H9 (cell line): ENCODE measurements at regions not wholly inside any gene's neighbourhood (a gene's known extent, or its start where the extent isn't known, plus 50 kb on each side); places are given as distances from the start of the nearest gene placed in this dataset.

Experiments used
- DNase-seq: peaks from one replicate; pipeline ENCODE4 v3.0.0-alpha.2; 2017
- H2AFZ ChIP-seq: one replicate; pipeline ENCODE4 v1.6.1; 2013; ENCODE audit warnings: mild to moderate bottlenecking, low read length, control low read depth, moderate library complexity
- H2AK5ac ChIP-seq: 2 replicates; pipeline ENCODE4 v1.6.1; 2013; ENCODE audit warnings: low read length, control low read depth, mixed read lengths; ENCODE audit not compliant: insufficient read length
- H2BK120ac ChIP-seq: one replicate; pipeline ENCODE4 v1.6.1; 2013; ENCODE audit warnings: low read depth, mild to moderate bottlenecking, low read length, control low read depth, inconsistent platforms; ENCODE audit not compliant: poor library complexity, severe bottlenecking
- H2BK12ac ChIP-seq: 2 replicates; pipeline ENCODE4 v1.6.1; 2013; ENCODE audit warnings: low read length, control low read depth, mixed read lengths, low read depth; ENCODE audit not compliant: insufficient read length
- H2BK15ac ChIP-seq: 2 replicates; pipeline ENCODE4 v1.6.1; 2013; ENCODE audit warnings: low read depth, low read length, control low read depth
- H2BK20ac ChIP-seq: one replicate; pipeline ENCODE4 v1.6.1; 2013; ENCODE audit warnings: low read depth, mild to moderate bottlenecking, low read length, control low read depth, inconsistent platforms; ENCODE audit not compliant: poor library complexity, severe bottlenecking
- H2BK5ac ChIP-seq: 2 replicates; pipeline ENCODE4 v1.6.1; 2013; ENCODE audit warnings: low read length, control low read depth, mixed read lengths; ENCODE audit not compliant: insufficient read length
- H3K14ac ChIP-seq: 2 replicates; pipeline ENCODE4 v1.6.1; 2013; ENCODE audit warnings: low read length, control low read depth; ENCODE audit not compliant: insufficient read depth
- H3K18ac ChIP-seq: 2 replicates; pipeline ENCODE4 v1.6.1; 2013; ENCODE audit warnings: low read depth, mild to moderate bottlenecking, mixed read lengths, low read length, control low read depth; ENCODE audit not compliant: insufficient read length
- H3K23ac ChIP-seq: 2 replicates; pipeline ENCODE4 v1.6.1; 2013; ENCODE audit warnings: low read length, control low read depth, mixed read lengths, low read depth; ENCODE audit not compliant: insufficient read length
- H3K23me2 ChIP-seq: 2 replicates; pipeline ENCODE4 v1.6.1; 2013; ENCODE audit warnings: low read depth, mild to moderate bottlenecking, mixed read lengths, low read length, control low read depth; ENCODE audit not compliant: insufficient read length, poor library complexity, severe bottlenecking
- H3K27ac ChIP-seq: 2 replicates; pipeline ENCODE4 v1.5.1; 2013; ENCODE audit warnings: low read length, control low read depth, mixed read lengths, low read depth; ENCODE audit not compliant: insufficient read length
- H3K27me3 ChIP-seq: 2 replicates; pipeline ENCODE4 v1.6.1; 2013; ENCODE audit warnings: low read length, control low read depth, inconsistent platforms; ENCODE audit not compliant: insufficient read depth
- H3K4ac ChIP-seq: 2 replicates; pipeline ENCODE4 v1.6.1; 2013; ENCODE audit warnings: low read depth, mild to moderate bottlenecking, control low read depth, inconsistent platforms, low read length, moderate library complexity
- H3K4me1 ChIP-seq: 2 replicates; pipeline ENCODE4 v1.6.1; 2013; ENCODE audit warnings: low read length, control low read depth, inconsistent platforms; ENCODE audit not compliant: insufficient read depth
- H3K4me2 ChIP-seq: 2 replicates; pipeline ENCODE4 v1.6.1; 2013; ENCODE audit warnings: low read length, control low read depth, mixed read lengths; ENCODE audit not compliant: insufficient read length, insufficient read depth
- H3K56ac ChIP-seq: 2 replicates; pipeline ENCODE4 v1.6.1; 2013; ENCODE audit warnings: low read depth, mild to moderate bottlenecking, mixed read lengths, low read length, control low read depth; ENCODE audit not compliant: insufficient read length
- H3K79me1 ChIP-seq: 2 replicates; pipeline ENCODE4 v1.6.1; 2013; ENCODE audit warnings: low read depth, mild to moderate bottlenecking, moderate library complexity, low read length, control low read depth, inconsistent platforms; ENCODE audit not compliant: insufficient read depth, poor library complexity, severe bottlenecking
- H3K79me2 ChIP-seq: 2 replicates; pipeline ENCODE4 v1.6.1; 2013; ENCODE audit warnings: low read length, control low read depth, inconsistent platforms; ENCODE audit not compliant: insufficient read depth
- H3K9ac ChIP-seq: 2 replicates; pipeline ENCODE4 v1.6.1; 2013; ENCODE audit warnings: low read length, control low read depth, mixed read lengths; ENCODE audit not compliant: insufficient read length; ENCODE audit errors: extremely low read depth
- H3K9me3 ChIP-seq: one replicate; pipeline ENCODE4 v1.6.1; 2013; ENCODE audit warnings: low read depth, low read length, inconsistent platforms; ENCODE audit not compliant: control insufficient read depth
- H3T11ph ChIP-seq: one replicate; pipeline ENCODE4 v1.6.1; 2013; ENCODE audit warnings: mild to moderate bottlenecking, low read length, control low read depth, inconsistent platforms
- H4K20me1 ChIP-seq: one replicate; pipeline ENCODE4 v1.6.1; 2013; ENCODE audit not compliant: control insufficient read depth, insufficient read length, insufficient read depth
- H4K5ac ChIP-seq: 2 replicates; pipeline ENCODE4 v1.6.1; 2013; ENCODE audit warnings: low read depth, mild to moderate bottlenecking, mixed read lengths, low read length, control low read depth; ENCODE audit not compliant: insufficient read length
- H4K8ac ChIP-seq: replicated peaks from 2 replicates; pipeline ENCODE4 v1.6.1; 2013; ENCODE audit warnings: low read length, control low read depth, mixed read lengths, low read depth; ENCODE audit not compliant: insufficient read length
- H4K91ac ChIP-seq: 2 replicates; pipeline ENCODE4 v1.6.1; 2013; ENCODE audit warnings: low read depth, mild to moderate bottlenecking, moderate library complexity, mixed read lengths, low read length, control low read depth; ENCODE audit not compliant: insufficient read length
- H3K27ac Mint-ChIP-seq, 3 experiments: 2 replicates in 2 of 3; 3 replicates in 1 of 3; pipeline ENCODE4 v1.8.0; 2020 to 2021; ENCODE audit warnings: mixed read lengths in 3 of 3, mild to moderate bottlenecking in 1 of 3, moderate library complexity in 1 of 3
- H3K27me3 Mint-ChIP-seq: 2 replicates; pipeline ENCODE4 v1.8.0; 2021; ENCODE audit warnings: low read depth, mild to moderate bottlenecking, moderate library complexity, mixed read lengths
- H3K36me3 Mint-ChIP-seq, 3 experiments: 2 replicates in 2 of 3; 3 replicates in 1 of 3; pipeline ENCODE4 v1.8.0; 2020 to 2021; ENCODE audit warnings: low read depth in 3 of 3, mixed read lengths in 3 of 3; ENCODE audit not compliant: insufficient read depth in 1 of 3
- H3K4me1 Mint-ChIP-seq, 2 experiments: 2 replicates each; pipeline ENCODE4 v1.8.0; 2020; ENCODE audit warnings: mixed read lengths in 2 of 2
- H3K4me3 Mint-ChIP-seq, 2 experiments: 2 replicates in 1 of 2; 3 replicates in 1 of 2; pipeline ENCODE4 v1.8.0; 2020 to 2021; ENCODE audit warnings: mild to moderate bottlenecking in 2 of 2, mixed read lengths in 2 of 2, moderate library complexity in 1 of 2
- H3K9me3 Mint-ChIP-seq, 2 experiments: 2 replicates in 1 of 2; 3 replicates in 1 of 2; pipeline ENCODE4 v1.8.0; 2020; ENCODE audit warnings: mild to moderate bottlenecking in 2 of 2, mixed read lengths in 2 of 2, moderate library complexity in 1 of 2
- CTCF ChIP-seq: fragments of 200-600 bp; sonication (generic); conservative IDR thresholded peaks from 3 replicates; pipeline ENCODE4 v1.8.0; 2021; ENCODE audit warnings: antibody characterized with exemption, mild to moderate bottlenecking
- WGBS: extraction: QIAGEN DNeasy Blood & Tissue Kit; methylation state at CpG from one replicate; pipeline ENCODE4 v1.1.7; 2013; ENCODE audit warnings: missing lambda C conversion rate, low lambda C conversion rate, mixed read lengths; ENCODE audit not compliant: insufficient read length; ENCODE audit errors: extremely low coverage; 5-methylcytosine and 5-hydroxymethylcytosine counted together

- Histone ChIP-seq H3K56ac (no peak overlapping the region), H3K4ac (no peak overlapping the region), H2BK15ac (no peak overlapping the region), H4K5ac (no peak overlapping the region), H3K14ac (no peak overlapping the region), H3K9me3 (peaks cover 7% of the 10 kb centered on the region), H3K18ac (no peak overlapping the region), H3K79me1 (no peaks in the 10 kb centered on the region), H3K27ac (no peak overlapping the region), H3K23ac (no peak overlapping the region), H3K4me2 (no peak overlapping the region), H2AK5ac (no peak overlapping the region), H2BK20ac (no peak overlapping the region), H4K91ac (no peak overlapping the region), H2BK12ac (no peak overlapping the region), H4K8ac (no peak overlapping the region), H4K20me1 (no peaks in the 10 kb centered on the region), H3K23me2 (no peaks in the 10 kb centered on the region), H3T11ph (no peak overlapping the region), H3K9ac (no peak overlapping the region), H3K27me3 (no peaks in the 10 kb centered on the region), H3K4me1 (no peaks in the 10 kb centered on the region), H2AFZ (no peak overlapping the region), H2BK120ac (no peak overlapping the region), H3K79me2 (no peaks in the 10 kb centered on the region), H2BK5ac (no peak overlapping the region)
- no peak overlapping the region for H3K27ac Mint-ChIP-seq
- no peak for DNase-seq
- TF ChIP-seq CTCF = no peak
- H3K27me3 Mint-ChIP-seq = no peaks in the 10 kb centered on the region
- no peak overlapping the region for H3K4me3 Mint-ChIP-seq
- WGBS = no CpG with 5 or more reads among the region's 1 CpG
- peaks cover 0 to 11% (median 3%) of the 10 kb centered on the region in 3 experiments; a peak in 3 of 7 replicates for H3K36me3 Mint-ChIP-seq
- no peaks in the 10 kb centered on the region for H3K4me1 Mint-ChIP-seq
- H3K9me3 Mint-ChIP-seq = peaks cover 69 to 78% of the 10 kb centered on the region in 2 experiments
Observed at GRCh38 chr17:22242472-22242871, 550.1 kb downstream of the KCNJ18 start.
